HG02610 (cell line): ENCODE measurements at regions not wholly inside any gene's neighbourhood (a gene's known extent, or its start where the extent isn't known, plus 50 kb on each side); places are given as distances from the start of the nearest gene placed in this dataset.

ENCODE experiments used
- ATAC-seq: cut with Tn5 transposase; IDR thresholded peaks from one replicate; pipeline ENCODE4 v1.9.1; 2021; ENCODE audit warnings: mild to moderate bottlenecking, moderate library complexity; ENCODE audit not compliant: unreplicated experiment

- no peak for ATAC-seq
Observed at GRCh38 chr1:98482611-98483010, 178.9 kb upstream of the SNX7 start.

GRCh38 chr1:98480271-98480670, 181.2 kb upstream of the SNX7 start:
- no peak for ATAC-seq

- no peak for ATAC-seq
Observed at GRCh38 chr1:98478121-98478520, 183.4 kb upstream of the SNX7 start.

- ATAC-seq = no peak
Observed at GRCh38 chr1:98472878-98473277, 188.6 kb upstream of the SNX7 start.

GRCh38 chr1:98471633-98472032, 189.9 kb upstream of the SNX7 start:
- ATAC-seq = no peak

GRCh38 chr1:98468111-98468717, 193.3 kb upstream of the SNX7 start:
- no peak for ATAC-seq

- ATAC-seq = no peak
Observed at GRCh38 chr1:98467586-98467985, 193.9 kb upstream of the SNX7 start.

- ATAC-seq = no peak
Observed at GRCh38 chr1:98467122-98467521, 194.4 kb upstream of the SNX7 start.

GRCh38 chr1:98461873-98462385, 199.6 kb upstream of the SNX7 start:
- no peak for ATAC-seq

- ATAC-seq = no peak
Observed at GRCh38 chr1:98460136-98460535, 201.4 kb upstream of the SNX7 start.

- ATAC-seq = no peak
Observed at GRCh38 chr1:98459486-98459870, 202.0 kb upstream of the SNX7 start.

GRCh38 chr1:98458511-98459485, 202.7 kb upstream of the SNX7 start:
- ATAC-seq = no peak

GRCh38 chr1:98457248-98457647, 204.3 kb upstream of the SNX7 start:
- ATAC-seq = no peak

- no peak for ATAC-seq
Observed at GRCh38 chr1:98454666-98455065, 206.9 kb upstream of the SNX7 start.

GRCh38 chr1:98453066-98453465, 208.5 kb upstream of the SNX7 start:
- no peak for ATAC-seq

- no peak for ATAC-seq
Observed at GRCh38 chr1:98452162-98452561, 209.4 kb upstream of the SNX7 start.

GRCh38 chr1:98441281-98441680, 220.2 kb upstream of the SNX7 start:
- no peak for ATAC-seq

GRCh38 chr1:98439471-98439870, 222.1 kb upstream of the SNX7 start:
- no peak for ATAC-seq

- ATAC-seq = no peak
Observed at GRCh38 chr1:98437540-98437939, 224.0 kb upstream of the SNX7 start.

GRCh38 chr1:98437011-98437410, 224.5 kb upstream of the SNX7 start:
- ATAC-seq = no peak

GRCh38 chr1:98429965-98430443, 231.5 kb upstream of the SNX7 start:
- ATAC-seq = no peak

GRCh38 chr1:98428864-98429263, 232.7 kb upstream of the SNX7 start:
- ATAC-seq = no peak
